NOMO-1 treated with DMSO at 0.1 percent for 48 hours (cell line): ENCODE measurements at regions not wholly inside any gene's neighbourhood (a gene's known extent, or its start where the extent isn't known, plus 50 kb on each side); places are given as distances from the start of the nearest gene placed in this dataset.
A peak's percentile ranks its signal among the peaks of the same experiment; 100 is the strongest.

Source experiments
- DNase-seq: peaks from one replicate; lab custom pipeline; 2025; ENCODE audit not compliant: unreplicated experiment; lab: John Stamatoyannopoulos, UW

- DNase-seq, result no peak
Measured at GRCh38 chr14:38850664-38851063, 252.4 kb downstream of the SEC23A start.

DNA sequence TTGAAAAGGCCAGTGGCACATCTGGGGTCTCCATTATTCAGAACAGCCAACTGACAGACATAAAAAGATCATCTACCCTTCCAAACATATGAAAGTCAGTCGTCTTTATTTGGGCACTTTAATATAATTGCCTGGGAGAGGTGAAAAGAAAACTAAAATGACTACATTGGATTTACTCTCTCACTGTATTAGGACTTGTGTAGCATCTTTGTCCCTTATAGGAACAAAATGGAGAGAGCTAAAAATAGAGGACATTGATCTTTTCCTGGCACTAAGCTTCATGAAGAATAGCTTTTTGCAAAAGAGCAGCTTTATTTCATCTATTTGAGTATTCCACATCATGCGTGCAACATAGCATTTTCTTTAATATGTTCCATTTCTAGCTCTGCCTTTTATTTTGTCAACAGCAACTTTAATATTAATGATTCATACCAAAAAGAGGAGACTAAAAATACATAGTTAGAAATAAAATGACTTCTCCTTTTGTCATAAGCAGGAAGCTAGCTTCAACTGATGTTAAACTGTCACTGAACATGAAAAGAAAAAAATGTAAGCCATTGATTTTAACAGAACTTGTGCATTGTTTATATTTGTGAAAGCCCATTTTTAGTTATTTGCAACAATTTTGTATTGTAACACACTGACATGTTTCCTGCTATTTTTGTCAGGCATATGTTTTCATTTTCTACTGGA is 254.6 kb downstream of the SEC23A start:
- peak; percentile 24 for DNase-seq

- DNase-seq, result no peak
Measured at GRCh38 chr14:38847161-38847560, 255.9 kb downstream of the SEC23A start.

GRCh38 chr14:38839694-38840365 is 263.2 kb downstream of the SEC23A start:
- DNase-seq, result peak; percentile 33

- DNase-seq, result no peak
Measured at GRCh38 chr14:38838979-38839323, 264.1 kb downstream of the SEC23A start.

- no peak for DNase-seq
Measured at GRCh38 chr14:38838049-38838978, 264.7 kb downstream of the SEC23A start.

GRCh38 chr14:38837343-38838048 is 265.5 kb downstream of the SEC23A start:
- no peak for DNase-seq

- DNase-seq, result no peak
Measured at GRCh38 chr14:38836539-38836938, 266.5 kb downstream of the SEC23A start.

DNA sequence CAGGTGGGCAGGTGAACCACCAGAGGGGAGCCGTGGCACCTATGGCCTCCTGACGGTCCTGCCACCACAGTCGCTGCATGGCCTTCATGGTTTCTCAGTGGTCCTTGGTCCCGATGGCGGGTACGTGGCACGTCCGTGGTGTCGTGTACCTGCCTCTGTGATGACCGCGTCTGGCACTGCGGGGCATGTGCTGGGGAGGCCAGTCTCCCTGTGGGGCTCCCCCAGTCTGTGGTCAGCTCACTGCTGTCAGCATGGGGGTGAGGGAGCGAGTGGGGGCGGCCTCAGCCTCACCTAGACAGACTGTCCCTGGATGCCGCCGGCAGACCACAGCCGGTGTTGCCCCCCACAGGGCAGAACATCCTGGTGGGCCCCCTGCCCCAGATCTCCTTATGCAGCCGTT is 267.2 kb downstream of the SEC23A start:
- no peak for DNase-seq

- peak; percentile 67 for DNase-seq
Measured at GRCh38 chr14:38828183-38828827, 274.7 kb downstream of the SEC23A start.

GRCh38 chr14:38824706-38825105 is 278.3 kb downstream of the SEC23A start:
- no peak for DNase-seq

DNA sequence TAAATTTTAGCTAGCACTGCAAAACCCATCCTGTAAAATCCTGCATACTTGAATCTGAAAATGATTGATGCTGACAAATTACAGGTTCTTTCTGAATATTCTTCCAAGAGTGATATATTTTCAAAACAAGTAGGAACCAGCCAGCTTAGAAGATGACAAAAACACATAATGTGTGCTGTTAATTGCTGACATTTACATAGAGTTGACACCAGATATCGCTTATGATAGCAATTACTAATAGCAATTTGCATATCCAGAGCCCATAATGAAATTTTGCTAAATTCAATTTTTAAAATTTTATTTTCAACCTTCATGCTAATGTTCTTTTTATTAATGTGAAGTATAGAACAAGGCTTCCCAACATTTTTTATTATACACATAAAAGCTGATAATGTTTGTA is 284.5 kb downstream of the SEC23A start:
- DNase-seq, result no peak

GRCh38 chr14:38808734-38809455 is 294.1 kb downstream of the SEC23A start:
- DNase-seq, result no peak

DNA sequence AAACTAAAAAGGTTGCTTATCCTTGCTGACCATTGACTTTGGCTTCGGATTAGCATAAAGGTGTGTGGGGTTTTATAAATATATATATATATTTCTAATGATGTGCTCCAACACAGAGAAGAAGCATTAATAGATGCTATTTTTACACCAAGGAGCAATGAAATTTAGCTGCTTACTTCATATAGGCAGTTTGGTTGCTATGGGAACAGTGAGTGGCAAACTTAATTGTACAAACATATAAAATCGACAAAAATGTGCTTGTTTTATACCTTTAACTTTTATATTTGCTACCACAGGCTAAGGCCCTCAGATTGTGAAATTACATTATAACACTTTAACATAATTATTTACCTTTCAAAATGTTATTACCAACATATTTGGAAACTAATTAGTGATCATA is 303.4 kb downstream of the SEC23A start:
- DNase-seq, result no peak

- no peak for DNase-seq
Measured at GRCh38 chr14:38794677-38795076, 308.4 kb downstream of the SEC23A start.

DNA sequence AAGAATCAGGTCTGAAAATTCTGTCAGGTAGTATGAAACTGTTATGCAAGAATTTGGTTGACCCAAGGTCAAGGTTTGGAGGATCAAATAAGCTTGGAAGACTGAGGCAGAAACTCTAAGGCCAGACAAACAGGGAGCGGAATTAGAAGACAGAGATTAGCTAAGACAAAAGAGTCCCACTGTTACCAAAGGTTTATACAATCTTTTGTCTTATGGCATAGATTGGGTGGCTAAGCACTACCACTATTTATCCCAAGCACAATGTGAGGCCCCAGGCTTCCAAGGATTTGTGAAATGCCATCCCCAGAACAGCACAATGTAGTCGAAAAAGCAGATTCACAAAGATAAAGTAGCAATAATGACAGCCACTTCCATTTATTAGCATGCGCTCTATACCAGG is 311.2 kb downstream of the SEC23A start:
- no peak for DNase-seq

- no peak for DNase-seq
Measured at GRCh38 chr14:38790916-38791315, 312.1 kb downstream of the SEC23A start.

DNA sequence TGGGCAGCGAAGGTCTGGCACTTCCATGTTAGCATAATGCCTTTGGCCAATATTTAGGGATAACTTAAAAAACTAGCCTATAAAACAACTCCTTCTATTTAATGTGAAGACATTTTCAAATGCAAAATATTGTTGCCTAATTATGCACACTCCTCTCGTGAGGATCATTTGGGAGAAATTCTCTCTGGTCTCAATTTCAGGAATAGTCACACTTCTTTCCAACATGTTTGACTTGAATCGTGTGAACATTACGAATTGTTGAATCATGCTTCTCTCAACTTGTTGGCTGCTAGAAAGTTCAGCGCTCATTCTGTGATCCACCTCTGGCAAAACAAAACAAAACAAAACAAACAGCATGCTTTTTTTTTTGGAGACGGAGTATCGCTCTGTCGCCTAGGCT is 313.2 kb downstream of the SEC23A start:
- DNase-seq, result no peak

GRCh38 chr14:38788060-38788459 is 315.0 kb downstream of the SEC23A start:
- no peak for DNase-seq

DNA sequence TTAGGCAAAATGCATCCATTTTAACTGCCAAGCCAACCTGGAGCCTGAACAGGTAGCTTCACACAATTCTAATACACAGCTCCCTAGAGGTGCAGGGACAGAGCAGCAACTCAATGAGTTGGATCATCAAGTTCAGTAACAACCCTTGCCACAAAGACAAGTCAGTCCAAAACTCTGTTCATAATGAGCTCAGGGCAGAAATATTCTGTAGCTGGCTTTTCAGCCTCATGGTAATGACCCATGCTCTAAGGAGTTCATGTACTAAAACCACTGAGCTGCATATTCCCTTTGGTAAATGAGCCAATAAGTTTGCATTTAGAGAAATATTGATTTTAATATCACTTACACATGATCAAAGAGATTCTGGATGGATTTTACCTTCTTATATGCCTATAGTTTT is 316.1 kb downstream of the SEC23A start:
- DNase-seq, result no peak
